DND-41 (cell line): ENCODE measurements at regions not wholly inside any gene's neighbourhood (a gene's known extent, or its start where the extent isn't known, plus 50 kb on each side); places are given as distances from the start of the nearest gene placed in this dataset.

Experiments
- CTCF ChIP-seq: IDR thresholded peaks from 2 replicates; pipeline ENCODE4 v1.5.1; 2012; ENCODE audit warnings: borderline replicate concordance, low read length, moderate library complexity, mild to moderate bottlenecking; ENCODE audit not compliant: poor library complexity, severe bottlenecking; ENCODE audit errors: extremely low read depth
- EZH2 ChIP-seq: IDR thresholded peaks from 3 replicates; pipeline ENCODE4 v1.6.1; 2012; ENCODE audit warnings: borderline replicate concordance, low read depth, mild to moderate bottlenecking, moderate library complexity, low read length, inconsistent platforms; ENCODE audit not compliant: severe bottlenecking

DNA sequence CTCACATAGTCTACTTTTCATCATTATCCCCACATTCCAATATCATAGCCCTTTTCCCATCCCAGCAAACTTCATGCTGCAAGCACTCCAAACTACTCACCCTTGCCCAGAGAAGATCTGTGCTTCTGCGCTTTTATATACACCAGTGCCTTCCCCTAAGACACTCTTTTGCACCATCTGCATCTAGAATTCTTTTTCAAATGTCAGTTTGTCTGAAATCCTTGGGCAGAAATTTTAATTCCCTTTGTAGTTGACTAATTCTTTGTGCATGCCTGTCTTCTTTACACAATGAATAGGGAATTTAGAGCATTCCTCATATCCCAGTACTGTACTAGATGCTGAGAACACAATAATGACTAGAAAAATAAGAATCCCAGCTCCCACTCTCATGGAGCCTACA lies 298.9 kb downstream of the KCNN2 start:
- TF ChIP-seq CTCF (no peak), EZH2 (no peak)
